RPMI8226 (cell line): ENCODE measurements at regions not wholly inside any gene's neighbourhood (a gene's known extent, or its start where the extent isn't known, plus 50 kb on each side); places are given as distances from the start of the nearest gene placed in this dataset.

Experiments used
- DNase-seq: peaks from one replicate; pipeline ENCODE4 v3.0.0-alpha.2; 2015

DNA sequence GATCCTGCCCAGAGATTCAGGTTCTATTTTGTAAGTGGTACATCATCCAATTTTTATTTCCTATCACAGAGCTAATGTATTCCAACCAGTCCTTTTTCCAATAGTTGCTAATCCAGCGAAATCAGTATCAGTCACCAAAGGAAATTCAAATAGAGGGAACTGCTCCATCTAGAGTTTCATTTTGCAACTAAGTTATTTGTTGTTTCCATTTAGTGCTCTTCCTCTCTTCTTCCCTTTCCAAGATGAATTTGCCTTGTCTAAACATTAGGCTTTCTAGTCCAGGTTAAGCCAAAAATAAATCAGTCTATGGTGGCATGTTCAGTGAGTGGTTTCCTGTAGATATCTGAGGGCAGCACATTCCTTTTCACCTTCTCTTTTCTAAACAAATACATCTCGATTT is 79.8 kb upstream of the SPATA31D4 start:
- no peak for DNase-seq

GRCh38 chr9:81849631-81850259 is 78.5 kb upstream of the SPATA31D4 start:
- DNase-seq: no peak

DNA sequence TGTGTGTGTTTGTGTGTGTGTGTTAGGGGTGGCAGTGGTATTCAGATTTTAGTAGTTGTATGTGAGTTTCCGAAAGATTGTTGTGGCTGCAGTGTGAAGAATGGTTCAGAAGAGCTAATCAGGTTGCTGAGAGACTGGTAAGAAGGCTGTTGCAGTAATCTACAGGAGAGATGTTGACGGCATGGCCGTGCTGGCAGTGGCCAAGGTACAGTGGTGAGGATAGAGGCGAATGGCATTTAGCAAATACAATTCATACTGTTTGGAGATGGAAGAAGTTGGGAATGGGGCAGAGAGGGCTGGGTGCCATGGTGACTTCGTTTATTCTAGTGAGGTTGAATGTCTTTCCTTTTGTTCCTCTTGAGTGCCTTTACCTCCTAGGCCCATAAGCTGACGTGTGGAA is 77.5 kb upstream of the SPATA31D4 start:
- DNase-seq: no peak

- peak; percentile 74 for DNase-seq
These were observed 76.9 kb upstream of the SPATA31D4 start for GRCh38 chr9:81851340-81851739.

DNA sequence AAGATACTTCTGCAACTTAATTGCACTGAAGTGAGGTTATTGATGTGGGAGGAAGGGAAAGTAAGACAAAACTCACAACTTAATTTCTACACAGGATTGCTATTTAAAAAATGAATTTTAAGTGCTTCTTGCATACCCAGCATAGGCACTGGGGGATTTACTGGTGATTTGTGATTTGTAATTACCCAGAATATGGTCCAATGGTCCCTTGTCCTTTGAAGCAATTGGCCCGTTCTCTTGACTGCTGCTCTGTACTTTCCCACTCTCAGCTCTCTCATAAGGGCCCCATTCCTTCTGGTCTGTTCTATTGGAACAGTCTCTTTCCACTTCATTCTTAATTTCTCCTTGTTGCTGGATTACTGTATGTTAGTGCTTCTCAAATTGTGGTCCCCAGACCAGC is 75.4 kb upstream of the SPATA31D4 start:
- DNase-seq: no peak

GRCh38 chr9:81855538-81855937 is 72.7 kb upstream of the SPATA31D4 start:
- no peak for DNase-seq

GRCh38 chr9:81858657-81859430 is 69.4 kb upstream of the SPATA31D4 start:
- DNase-seq: peak; percentile 20

DNA sequence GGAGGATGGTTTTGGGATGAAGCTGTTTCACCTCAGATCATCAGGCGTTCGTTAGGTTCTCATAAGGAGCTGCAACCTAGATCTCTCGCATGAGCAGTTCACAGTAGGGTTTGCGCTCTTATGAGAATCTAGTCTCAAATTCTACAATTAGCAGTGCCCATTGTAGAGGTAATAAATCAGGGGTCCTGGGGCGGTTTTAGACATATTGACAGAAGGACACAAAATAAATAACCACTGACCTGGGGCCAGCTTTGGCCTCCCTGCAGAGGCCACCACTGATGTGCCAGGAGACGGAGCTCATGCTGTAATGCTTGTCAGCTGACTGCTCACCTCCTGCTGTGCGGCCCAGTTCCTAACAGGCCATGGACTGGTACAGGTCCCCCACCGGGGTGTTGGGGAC is 67.6 kb upstream of the SPATA31D4 start:
- DNase-seq: no peak

GRCh38 chr9:81861644-81862043 is 66.6 kb upstream of the SPATA31D4 start:
- no peak for DNase-seq

GRCh38 chr9:81868145-81868544 is 60.1 kb upstream of the SPATA31D4 start:
- no peak for DNase-seq

DNA sequence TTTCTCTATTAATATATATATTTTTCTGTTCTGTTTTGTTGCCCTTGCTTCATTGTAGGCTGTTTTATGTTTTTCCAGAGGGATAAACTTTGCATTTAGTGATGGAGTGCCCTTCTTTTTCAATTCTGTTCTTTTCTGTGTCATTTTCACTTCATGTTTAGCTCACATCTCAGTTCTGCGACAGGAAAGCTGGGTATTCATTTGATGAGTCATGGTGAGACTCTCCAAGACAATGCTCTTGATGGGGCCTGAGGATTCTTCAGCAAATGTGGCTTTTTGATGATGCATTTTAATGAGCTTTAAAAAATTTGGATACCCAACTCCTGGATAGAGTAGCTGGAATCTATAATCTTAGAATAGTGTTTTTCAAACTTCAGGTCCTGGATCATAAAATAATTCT is 56.5 kb upstream of the SPATA31D4 start:
- DNase-seq: no peak

- no peak for DNase-seq
These were observed 54.0 kb upstream of the SPATA31D4 start for GRCh38 chr9:81874250-81874649.

- DNase-seq: no peak
These were observed 53.3 kb upstream of the SPATA31D4 start for GRCh38 chr9:81874931-81875330.

GRCh38 chr9:81877047-81877446 is 51.2 kb upstream of the SPATA31D4 start:
- no peak for DNase-seq
